Activated CD8-positive, alpha-beta memory T cell treated with anti-CD3 and anti-CD28 coated beads, Interleukin-2, amount 50 U/mL, for 48 hours (primary cell): ENCODE measurements at regions not wholly inside any gene's neighbourhood (a gene's known extent, or its start where the extent isn't known, plus 50 kb on each side); places are given as distances from the start of the nearest gene placed in this dataset.
A peak's percentile ranks its signal among the peaks of the same experiment; 100 is the strongest.
"Not testable (repeated sequence)": the region's sequence is repeated elsewhere in the genome, so short reads cannot be mapped to it uniquely, and the experiment has no call there.

Source experiments
- DNase-seq: peaks from one replicate; pipeline ENCODE4 v3.0.0-alpha.2; 2020

- DNase-seq = no peak
Observed at GRCh38 chr5:113652161-113652560, 138.7 kb downstream of the YTHDC2 start.

GRCh38 chr5:113654828-113655227 lies 141.3 kb downstream of the YTHDC2 start:
- no peak for DNase-seq

- no peak for DNase-seq
Observed at GRCh38 chr5:113660206-113660605, 146.7 kb downstream of the YTHDC2 start.

- no peak for DNase-seq
Observed at GRCh38 chr5:113660706-113661250, 147.3 kb downstream of the YTHDC2 start.

- peak; percentile 53 for DNase-seq
Observed at GRCh38 chr5:113663879-113664541, 150.5 kb downstream of the YTHDC2 start.

GRCh38 chr5:113673041-113673440 lies 159.5 kb downstream of the YTHDC2 start:
- DNase-seq = no peak

GRCh38 chr5:113675166-113675565 lies 161.7 kb downstream of the YTHDC2 start:
- no peak for DNase-seq

GRCh38 chr5:113678202-113678601 lies 164.7 kb downstream of the YTHDC2 start:
- no peak for DNase-seq

GRCh38 chr5:113678924-113679575 lies 165.6 kb downstream of the YTHDC2 start:
- DNase-seq = peak; percentile 53

GRCh38 chr5:113680534-113680933 lies 167.0 kb downstream of the YTHDC2 start:
- no peak for DNase-seq

GRCh38 chr5:113682497-113683136 lies 169.1 kb downstream of the YTHDC2 start:
- DNase-seq = no peak

- DNase-seq = no peak
Observed at GRCh38 chr5:113683211-113683610, 169.7 kb downstream of the YTHDC2 start.

GRCh38 chr5:113686599-113686998 lies 173.1 kb downstream of the YTHDC2 start:
- no peak for DNase-seq

- no peak for DNase-seq
Observed at GRCh38 chr5:113689647-113690046, 176.2 kb downstream of the YTHDC2 start.

- no peak for DNase-seq
Observed at GRCh38 chr5:113692466-113692865, 179.0 kb downstream of the YTHDC2 start.

- no peak for DNase-seq
Observed at GRCh38 chr5:113692891-113693457, 179.5 kb downstream of the YTHDC2 start.

GRCh38 chr5:113693701-113694100 lies 180.2 kb downstream of the YTHDC2 start:
- no peak for DNase-seq

GRCh38 chr5:113694576-113694975 lies 181.1 kb downstream of the YTHDC2 start:
- no peak for DNase-seq

- no peak for DNase-seq
Observed at GRCh38 chr5:113703266-113703665, 189.8 kb downstream of the YTHDC2 start.

GRCh38 chr5:113705657-113706056 lies 192.2 kb downstream of the YTHDC2 start:
- no peak for DNase-seq

- no peak for DNase-seq
Observed at GRCh38 chr5:113713051-113713450, 199.6 kb downstream of the YTHDC2 start.

GRCh38 chr5:113715921-113716320 lies 202.4 kb downstream of the YTHDC2 start:
- DNase-seq = not testable (repeated sequence)

- DNase-seq = no peak
Observed at GRCh38 chr5:113719549-113719948, 206.1 kb downstream of the YTHDC2 start.

GRCh38 chr5:113721171-113721570 lies 207.7 kb downstream of the YTHDC2 start:
- DNase-seq = no peak
